Spleen (tissue), 11 donors: ENCODE measurements at regions not wholly inside any gene's neighbourhood (a gene's known extent, or its start where the extent isn't known, plus 50 kb on each side); places are given as distances from the start of the nearest gene placed in this dataset.

Experiments
- DNase-seq: peaks from one replicate; pipeline ENCODE4 v3.0.0-alpha.2; 2020
- H3K27ac ChIP-seq, 8 donors: fragments of 200-600 bp; sonication (generic) in 7 of 8; 1 replicate in 4 of 8; 2 replicates in 4 of 8; pipeline versions ENCODE4 v1.5.0 to v1.8.0; 2016 to 2021; ENCODE audit warnings: inconsistent platforms in 4 of 8, mild to moderate bottlenecking in 4 of 8, moderate library complexity in 1 of 8
- H3K27me3 ChIP-seq, 7 donors: fragments of 200-600 bp; sonication (generic) in 6 of 7; replicated peaks in 1 of 7; 1 replicate in 4 of 7; 2 replicates in 3 of 7; pipeline versions ENCODE4 v1.5.0 to v1.8.0; 2016 to 2021; ENCODE audit warnings: inconsistent platforms in 3 of 7, mild to moderate bottlenecking in 1 of 7
- H3K36me3 ChIP-seq, 6 donors: fragments of 200-600 bp; sonication (generic) in 5 of 6; 1 replicate in 4 of 6; 2 replicates in 2 of 6; pipeline versions ENCODE4 v1.5.0 to v1.8.0; 2016 to 2021; ENCODE audit warnings: inconsistent platforms in 2 of 6
- H3K4me1 ChIP-seq, 6 donors: fragments of 200-600 bp; sonication (generic) in 5 of 6; 1 replicate in 3 of 6; 2 replicates in 3 of 6; pipeline versions ENCODE4 v1.5.0 to v1.8.0; 2016 to 2021; ENCODE audit warnings: inconsistent platforms in 3 of 6
- H3K4me3 ChIP-seq, 8 donors: fragments of 200-600 bp; sonication (generic) in 7 of 8; 1 replicate in 4 of 8; 2 replicates in 4 of 8; pipeline versions ENCODE4 v1.5.0 to v1.8.0; 2016 to 2021; ENCODE audit warnings: inconsistent platforms in 4 of 8, mild to moderate bottlenecking in 4 of 8, moderate library complexity in 2 of 8
- H3K9me3 ChIP-seq, 8 donors: fragments of 200-600 bp; sonication (generic) in 7 of 8; 1 replicate in 4 of 8; 2 replicates in 4 of 8; pipeline versions ENCODE4 v1.5.0 to v1.8.0; 2016 to 2021; ENCODE audit warnings: inconsistent platforms in 4 of 8
- CTCF ChIP-seq, 11 experiments: fragments of 200-600 bp in 7 of 11; fragments of 450-650 bp in 4 of 11; sonication (generic) in 4 of 11; IDR thresholded peaks in 8 of 11; conservative IDR thresholded peaks in 3 of 11; 1 replicate in 7 of 11; 2 replicates in 4 of 11; pipeline versions ENCODE4 v1.4.0 to v1.8.0; 2016 to 2021; ENCODE audit warnings: antibody characterized with exemption in 11 of 11, inconsistent platforms in 4 of 11, mild to moderate bottlenecking in 1 of 11
- POLR2A ChIP-seq, 3 donors: fragments of 450-650 bp; IDR thresholded peaks; one replicate each; pipeline ENCODE4 v1.5.1; 2017; ENCODE audit warnings: antibody characterized with exemption in 3 of 3, mild to moderate bottlenecking in 1 of 3
- POLR2AphosphoS5 ChIP-seq, 3 donors: sonication (generic); formaldehyde crosslinking; IDR thresholded peaks; one replicate each; pipeline ENCODE4 v1.5.1; 2017; ENCODE audit warnings: antibody characterized with exemption in 3 of 3
- WGBS, 5 donors: extraction: QIAGEN DNeasy Blood & Tissue Kit in 3 of 5; methylation state at CpG; one replicate each; pipeline versions ENCODE4 v1.1.5 to v1.1.7; 2013 to 2018; 5-methylcytosine and 5-hydroxymethylcytosine counted together
- intact Hi-C: fragments of 100-400 bp; cut with DNase I; formaldehyde crosslinking; loops from one replicate; pipeline ENCODE4 v1.15.0; 2023; ENCODE audit warnings: low total_unique reads
- donor health status: healthy with polysubstance abuse.
- donor health status: DM: no; HTN: no; CAD: no; lungs with moderate emphysema.
- donor health status: DM: no; HTN: no; CAD: no.
- donor health status: Bipolar disorder and iron deficiency.
- donor health status: healthy.
- donor health status: DM: no; HTN: no; CAD: no.
- donor health status: DM: yes; HTN: yes; CAD: no.

DNA sequence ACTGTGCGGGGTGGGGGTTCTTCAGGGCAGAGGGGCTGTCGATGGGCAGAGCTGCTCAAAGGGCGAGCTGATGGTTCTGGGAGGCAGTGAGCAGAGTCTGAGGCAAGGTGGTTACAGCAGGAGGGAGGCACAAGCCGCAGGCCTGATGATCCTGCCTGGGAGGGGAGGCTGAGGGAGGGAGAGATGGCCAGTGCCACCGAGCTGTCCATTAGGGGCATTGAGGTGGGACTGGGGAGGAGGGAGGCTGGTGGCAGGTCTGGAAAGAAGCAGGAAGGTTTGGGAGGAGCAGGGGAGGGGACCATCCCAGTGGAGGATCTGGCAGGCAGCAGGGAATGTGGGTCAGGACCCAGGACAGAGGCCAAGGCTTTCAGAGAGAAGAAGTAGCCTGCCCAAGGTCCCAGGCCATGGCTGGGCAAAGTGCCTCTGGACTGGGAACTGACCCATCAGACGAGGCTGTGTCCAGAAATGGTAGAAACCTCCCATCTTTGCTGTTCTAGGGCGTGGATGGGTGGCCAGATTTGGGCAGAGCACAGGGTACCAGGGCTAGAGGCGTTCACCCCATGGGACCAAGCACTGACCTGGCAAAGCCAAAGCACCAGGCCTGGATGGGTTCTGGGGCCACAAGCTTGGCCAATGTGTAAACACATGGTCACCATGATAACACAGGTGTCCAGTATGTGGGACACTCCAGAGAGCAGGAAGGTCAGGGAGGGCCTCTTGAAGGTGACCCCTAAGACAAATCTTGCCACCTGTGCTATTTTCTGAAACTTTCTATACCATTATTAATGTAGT is 55.5 kb downstream of the INHBB start:
- H3K9me3 ChIP-seq, result no peaks in the 10 kb centered on the region
- no peak for TF ChIP-seq CTCF (IDR thresholded peaks at IDR 0.05 in 8 of 11, conservative IDR thresholded peaks at IDR 0.05 in 3 of 11)
- TF ChIP-seq POLR2A (IDR thresholded peaks at IDR 0.05), result no peak
- no peak for TF ChIP-seq POLR2AphosphoS5 (IDR thresholded peaks at IDR 0.05)
- no peaks in the 10 kb centered on the region for H3K36me3 ChIP-seq
- no peaks in the 10 kb centered on the region for H3K4me1 ChIP-seq
- peak; percentile 28 for DNase-seq
- WGBS, 5 donors, result 65 to 81% (median 71%) methylated on average over 5 to 8 of the region's 8 CpGs
- H3K27me3 ChIP-seq, result peaks cover 0 to 54% (median 0%) of the 10 kb centered on the region in 7 donors
- intact Hi-C loops, result no loop called here
- H3K4me3 ChIP-seq, result no peak overlapping the region
- no peak overlapping the region for H3K27ac ChIP-seq

DNA sequence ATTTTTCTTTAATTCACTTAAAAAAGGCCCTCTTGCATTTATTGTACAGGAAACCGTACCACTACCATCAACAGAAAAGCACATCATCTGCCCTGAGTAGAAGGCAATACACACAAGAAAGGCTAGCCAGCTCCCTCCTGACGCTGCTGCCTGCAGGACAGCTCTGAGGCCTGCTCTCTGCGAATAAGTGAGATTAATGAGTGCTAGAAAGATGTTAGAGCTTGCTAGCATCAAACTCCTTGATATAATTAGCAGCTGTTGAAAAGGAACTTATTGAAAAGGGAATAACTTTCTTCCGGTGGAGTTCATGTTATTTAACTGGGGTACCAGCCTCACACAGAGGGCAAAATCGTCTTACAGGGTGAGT is 56.1 kb downstream of the INHBB start:
- intact Hi-C loops, result no loop called here
- Histone ChIP-seq H3K36me3 (no peaks in the 10 kb centered on the region), H3K4me3 (no peak overlapping the region), H3K27ac (no peak overlapping the region), H3K4me1 (no peaks in the 10 kb centered on the region), H3K9me3 (no peaks in the 10 kb centered on the region), H3K27me3 (peaks cover 0 to 48% (median 0%) of the 10 kb centered on the region in 7 donors)
- 68 to 77% (median 72%) methylated on average over 5 of the region's 5 CpGs for WGBS, 5 donors
- DNase-seq, result no peak
- no peak for TF ChIP-seq POLR2AphosphoS5 (IDR thresholded peaks at IDR 0.05)
- no peak for TF ChIP-seq POLR2A (IDR thresholded peaks at IDR 0.05)
- TF ChIP-seq CTCF (IDR thresholded peaks at IDR 0.05 in 8 of 11, conservative IDR thresholded peaks at IDR 0.05 in 3 of 11), result no peak

GRCh38 chr2:120402508-120402907 is 56.6 kb downstream of the INHBB start:
- no peak for TF ChIP-seq CTCF (IDR thresholded peaks at IDR 0.05 in 8 of 11, conservative IDR thresholded peaks at IDR 0.05 in 3 of 11)
- Histone ChIP-seq H3K36me3 (no peaks in the 10 kb centered on the region), H3K9me3 (peaks cover 0 to 1% (median 0%) of the 10 kb centered on the region in 8 donors)

GRCh38 chr2:120403261-120403660 is 57.3 kb downstream of the INHBB start:
- intact Hi-C loops, result no loop called here
- DNase-seq, result peak; percentile 47
- Histone ChIP-seq H3K27ac (no peak overlapping the region), H3K4me3 (no peak overlapping the region), H3K27me3 (peaks cover 0 to 42% (median 0%) of the 10 kb centered on the region in 7 donors), H3K36me3 (no peaks in the 10 kb centered on the region), H3K4me1 (no peaks in the 10 kb centered on the region), H3K9me3 (peaks cover 0 to 9% (median 4%) of the 10 kb centered on the region in 8 donors)
- TF ChIP-seq CTCF (IDR thresholded peaks at IDR 0.05 in 8 of 11, conservative IDR thresholded peaks at IDR 0.05 in 3 of 11), result no peak
- TF ChIP-seq POLR2AphosphoS5 (IDR thresholded peaks at IDR 0.05), result no peak
- TF ChIP-seq POLR2A (IDR thresholded peaks at IDR 0.05), result no peak
- 69 to 94% (median 86%) methylated on average over 5 of the region's 5 CpGs for WGBS, 5 donors

More at GRCh38 chr2:120402508-120402907, 56.6 kb downstream of the INHBB start:
- no peak overlapping the region for H3K4me3 ChIP-seq
- no peaks in the 10 kb centered on the region for H3K4me1 ChIP-seq
- intact Hi-C loops, result no loop called here
- no peak for DNase-seq
- no peak overlapping the region for H3K27ac ChIP-seq
- 89 to 96% (median 93%) methylated on average over 6 of the region's 6 CpGs for WGBS, 5 donors
- peaks cover 0 to 44% (median 0%) of the 10 kb centered on the region in 7 donors for H3K27me3 ChIP-seq
